GM21737 (cell line): ENCODE measurements at regions not wholly inside any gene's neighbourhood (a gene's known extent, or its start where the extent isn't known, plus 50 kb on each side); places are given as distances from the start of the nearest gene placed in this dataset.

Experiments
- ATAC-seq: cut with Tn5 transposase; IDR thresholded peaks from one replicate; pipeline ENCODE4 v1.9.1; 2021; ENCODE audit warnings: mild to moderate bottlenecking, moderate library complexity; ENCODE audit not compliant: unreplicated experiment

DNA sequence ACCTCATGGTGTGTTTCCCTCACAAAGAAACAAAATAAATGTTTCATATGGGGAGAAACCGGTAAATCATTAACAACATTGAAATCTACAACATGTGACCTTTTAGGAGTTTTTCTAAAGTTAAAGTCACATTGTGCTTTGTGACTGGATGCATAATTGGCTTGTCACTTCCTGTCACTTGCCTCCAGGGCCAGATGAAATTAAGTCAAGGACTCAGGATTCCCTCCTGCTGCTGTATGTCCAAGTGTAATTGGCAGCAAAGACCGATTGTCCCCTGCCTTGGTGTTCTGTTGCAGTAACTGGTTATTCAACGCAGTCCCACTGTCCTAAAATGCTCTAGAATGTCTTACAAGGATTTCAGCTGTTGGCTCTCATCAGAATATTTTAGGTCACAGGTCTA is 448.2 kb downstream of the LIG4 start:
- no peak for ATAC-seq

DNA sequence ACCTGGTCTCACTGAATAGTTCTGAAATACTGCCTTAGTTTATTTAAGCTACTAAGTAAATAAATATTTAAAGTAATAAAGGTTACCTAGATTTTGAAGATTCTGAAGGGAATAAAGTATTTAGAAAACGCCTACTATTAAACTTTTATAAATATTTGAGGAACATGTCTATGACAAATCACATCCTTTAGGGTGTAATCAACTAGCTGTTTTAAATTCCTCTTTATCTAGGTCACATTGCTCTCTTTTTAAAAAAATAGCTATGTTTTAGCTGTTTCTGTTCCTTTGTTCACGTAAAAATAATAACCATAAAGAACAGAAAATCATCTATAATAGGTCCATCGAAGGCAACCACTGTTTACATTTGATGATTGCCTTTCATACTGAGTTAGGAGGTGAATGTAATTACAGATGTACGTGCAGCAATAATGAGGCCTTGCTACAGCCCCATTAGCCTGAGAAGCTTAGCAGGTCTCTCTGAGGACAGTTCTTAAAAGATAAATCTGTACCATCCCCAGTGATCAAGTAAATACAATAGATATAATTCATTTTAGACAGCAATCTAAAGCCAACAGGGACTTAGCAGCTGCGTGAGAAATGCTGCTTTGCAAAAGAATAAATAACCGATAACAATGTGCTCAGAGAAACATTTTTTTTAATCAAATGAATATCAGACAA is 449.5 kb downstream of the LIG4 start:
- no peak for ATAC-seq

DNA sequence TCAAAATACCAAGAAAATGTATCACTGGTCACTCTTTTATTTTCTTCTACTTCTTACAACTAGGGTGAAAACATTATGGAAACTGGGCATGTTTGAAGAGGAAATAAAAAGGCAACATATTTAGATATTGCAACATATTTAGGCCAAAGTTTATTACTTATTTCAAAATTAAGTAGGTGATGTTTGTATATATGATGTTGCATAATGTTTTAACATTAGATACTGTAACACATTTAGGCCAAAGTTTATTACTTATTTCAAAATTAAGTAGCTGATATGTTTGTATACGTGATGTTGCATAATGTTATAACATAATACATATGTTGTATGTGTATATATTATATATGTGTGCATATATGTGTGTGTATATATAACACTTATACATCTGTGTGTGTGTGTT is 451.3 kb downstream of the LIG4 start:
- no peak for ATAC-seq

DNA sequence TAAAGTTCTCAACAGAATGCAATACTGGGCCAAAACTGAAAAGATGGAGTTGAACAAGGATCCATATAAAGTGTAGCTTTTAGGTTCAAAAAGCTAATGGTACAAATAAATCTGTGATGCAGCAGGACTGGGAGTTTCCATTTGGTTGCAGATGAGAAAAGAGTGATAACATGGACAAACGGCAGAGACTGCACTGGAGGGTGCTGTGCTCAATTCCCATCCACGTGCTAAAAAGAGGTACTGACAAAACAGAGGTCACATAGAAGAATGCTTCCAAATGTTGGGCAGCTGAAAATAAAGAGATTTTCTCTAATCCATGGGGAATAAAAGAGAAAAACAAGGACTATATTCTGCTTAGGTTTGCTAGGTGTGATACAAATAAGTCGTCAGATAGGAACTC is 461.6 kb downstream of the LIG4 start:
- ATAC-seq, result no peak

DNA sequence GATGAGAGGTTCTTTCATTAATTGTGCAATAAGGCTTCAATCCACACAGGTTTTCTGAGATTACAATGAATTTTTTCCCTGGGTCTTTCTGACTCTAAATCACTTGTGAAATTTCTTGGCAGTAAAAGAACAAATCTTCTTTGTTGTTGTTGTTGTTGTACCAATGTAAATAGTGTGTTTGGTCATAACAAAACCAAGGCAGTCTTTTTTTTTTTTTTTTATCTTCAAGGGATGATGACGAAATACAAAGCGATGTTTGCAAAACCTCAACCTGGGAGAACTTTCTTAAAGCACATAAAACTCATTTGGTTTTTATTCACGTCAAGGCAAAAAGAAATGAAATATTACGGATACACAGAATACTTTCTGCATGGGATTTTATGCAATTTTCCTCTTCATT is 462.0 kb downstream of the LIG4 start:
- ATAC-seq, result no peak

DNA sequence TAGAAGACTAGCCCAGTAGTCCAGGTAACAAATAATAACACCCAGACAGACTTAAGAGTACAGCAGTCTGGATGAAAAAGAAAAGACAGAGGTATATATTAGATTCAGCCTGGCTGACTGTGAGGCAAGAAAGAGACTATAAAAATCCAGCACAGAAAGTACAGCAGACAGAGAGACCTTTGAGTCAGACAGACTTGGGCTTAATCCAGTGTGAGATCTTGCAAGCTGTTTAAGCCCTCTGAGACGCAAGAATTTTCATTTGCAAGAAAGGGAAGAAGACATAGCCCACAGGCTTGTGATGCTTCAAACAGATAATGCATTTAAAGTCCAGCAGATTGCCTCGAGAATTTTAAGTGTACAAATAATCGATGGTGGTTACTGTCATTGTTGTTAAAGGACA is 471.4 kb downstream of the LIG4 start:
- ATAC-seq, result no peak

DNA sequence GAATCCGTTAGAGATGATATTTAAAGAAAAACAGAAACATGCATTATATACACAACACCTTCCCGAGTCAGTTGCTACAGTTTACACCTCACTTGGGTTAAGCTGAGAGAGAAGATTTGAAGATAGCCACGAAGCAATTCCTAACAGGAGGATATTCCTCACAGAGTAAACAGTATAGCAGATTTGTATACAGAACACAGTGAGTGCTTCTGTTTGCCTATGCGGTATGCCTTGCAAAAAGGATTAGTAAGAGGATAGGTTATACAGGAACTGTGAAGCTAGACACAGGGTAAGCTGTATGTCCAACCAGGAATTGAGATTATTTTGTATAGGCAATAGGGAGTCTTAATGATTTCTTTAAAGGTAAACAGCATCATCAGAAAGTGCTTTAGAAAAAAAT is 471.8 kb downstream of the LIG4 start:
- ATAC-seq, result no peak

DNA sequence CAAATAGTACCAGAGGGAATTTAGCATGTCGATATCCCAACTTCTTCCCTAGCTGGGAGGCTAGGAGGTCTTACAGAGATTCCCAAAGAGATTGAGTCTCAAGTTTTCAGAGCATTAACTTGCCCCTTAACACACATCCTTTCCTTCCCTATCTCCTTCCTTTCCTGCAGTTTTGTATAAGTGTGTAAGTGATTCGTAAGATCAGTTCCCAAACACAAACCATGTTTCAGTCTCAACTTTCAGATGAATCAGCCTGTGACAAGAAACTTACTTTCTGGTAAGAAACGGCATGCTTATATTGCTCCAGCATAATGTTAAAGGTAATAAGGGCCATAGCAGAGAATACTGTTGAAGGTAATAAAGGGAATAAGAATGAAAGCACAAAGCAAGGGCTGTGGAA is 472.2 kb downstream of the LIG4 start:
- no peak for ATAC-seq

DNA sequence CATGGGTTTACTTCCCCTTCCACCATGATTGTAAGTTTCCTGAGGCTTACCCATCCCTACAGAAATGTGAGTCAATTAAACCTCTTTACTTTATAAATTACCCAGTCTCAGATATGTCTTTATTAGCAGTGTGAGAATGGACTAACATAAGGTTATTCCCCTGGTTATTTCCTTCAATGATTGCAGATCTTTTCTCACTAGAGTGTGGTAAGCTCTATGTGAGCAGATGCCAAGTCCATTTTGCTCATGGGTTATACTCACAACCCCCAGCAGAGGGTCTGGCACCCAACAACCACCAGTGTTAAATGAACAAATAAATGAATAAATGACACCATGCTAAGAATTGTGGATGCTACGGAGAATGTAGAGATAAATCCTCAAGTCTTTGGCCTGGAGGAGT is 472.8 kb downstream of the LIG4 start:
- no peak for ATAC-seq

DNA sequence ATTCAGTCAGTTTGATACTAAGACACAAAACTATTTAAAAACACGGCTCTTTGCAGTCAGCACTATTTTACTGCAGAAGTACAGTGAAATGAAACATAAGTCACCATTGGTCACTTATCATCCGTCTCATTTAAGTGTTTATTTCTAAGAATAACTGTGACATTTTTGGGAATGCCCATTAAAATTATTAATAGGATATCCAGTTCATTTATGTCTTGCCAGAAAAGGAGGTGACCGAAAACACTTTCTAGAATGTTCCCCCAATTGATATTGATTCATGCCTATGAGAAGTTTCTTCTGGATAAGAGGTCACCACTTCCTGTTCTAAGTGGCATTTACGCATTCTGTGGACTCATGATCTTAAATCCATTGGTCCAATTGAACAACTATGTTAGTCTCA is 477.3 kb downstream of the LIG4 start:
- ATAC-seq, result no peak

DNA sequence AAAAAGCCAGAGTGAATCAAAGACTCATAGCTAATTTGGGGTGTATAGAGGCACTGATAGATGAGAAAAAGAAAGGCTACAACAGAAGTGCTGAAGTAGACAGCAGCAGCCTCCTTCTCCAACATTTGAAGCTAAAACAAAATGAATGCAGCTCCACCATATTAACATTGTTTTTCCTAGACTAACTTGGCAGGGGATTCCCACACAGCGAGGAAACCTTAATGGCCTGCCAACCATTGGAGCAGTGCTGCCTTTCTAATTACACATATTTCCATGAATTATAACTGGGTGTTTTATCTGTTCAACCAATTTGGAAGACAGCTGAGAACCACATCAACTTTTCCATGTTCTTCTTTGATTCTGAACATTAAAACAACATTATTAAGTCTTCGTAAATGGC is 478.6 kb downstream of the LIG4 start:
- ATAC-seq, result no peak

DNA sequence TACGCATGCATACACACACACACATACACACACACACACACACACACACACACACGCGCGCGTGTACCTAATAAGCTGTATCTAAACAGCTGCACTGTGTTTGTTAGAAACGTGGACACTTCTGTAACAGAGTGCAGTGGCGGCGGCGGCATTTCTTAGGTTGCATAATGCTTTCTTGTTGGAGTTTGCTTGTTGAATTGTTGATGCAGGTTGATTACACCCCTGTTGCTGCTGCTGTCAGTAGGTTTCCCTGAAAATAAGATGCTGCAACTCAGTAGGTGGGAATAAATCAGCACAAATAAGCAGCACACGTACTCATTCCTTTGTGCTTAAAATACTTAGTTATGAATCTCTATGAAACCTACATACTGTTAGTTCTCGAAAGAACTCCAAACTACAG is 479.2 kb downstream of the LIG4 start:
- no peak for ATAC-seq

DNA sequence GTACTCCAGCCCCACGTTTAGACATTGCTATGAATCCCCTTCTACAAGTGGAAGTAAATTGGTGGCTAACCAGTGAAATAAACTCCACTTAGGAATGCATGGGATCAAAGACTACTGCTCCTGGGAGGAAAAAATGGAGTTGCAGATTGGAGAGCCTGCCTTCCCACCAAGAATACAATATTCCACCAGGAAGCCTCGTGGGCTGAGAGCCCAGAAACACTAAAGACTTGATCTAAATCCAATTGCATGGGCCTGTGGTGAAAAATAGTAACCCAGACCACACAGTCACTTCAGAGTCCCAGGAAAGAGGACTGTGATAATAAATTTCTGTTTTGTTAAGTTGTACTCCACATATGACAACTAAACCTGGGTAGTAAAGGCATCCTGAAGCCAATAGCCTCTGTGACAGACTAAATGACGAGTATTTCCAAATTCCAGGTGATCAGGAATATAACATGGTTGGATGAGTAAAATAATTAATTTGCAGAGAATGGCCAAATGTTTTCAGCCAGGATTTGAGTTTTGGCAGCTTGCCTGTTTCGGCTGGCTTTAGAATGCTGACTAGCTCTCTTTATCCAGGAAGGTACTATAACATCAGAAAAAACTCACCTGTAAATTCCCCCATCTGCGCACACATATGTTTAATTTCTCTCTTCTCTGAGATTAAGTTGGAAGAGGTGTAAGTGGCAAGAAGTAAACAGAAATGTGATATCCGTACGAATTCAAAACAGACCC is 480.3 kb downstream of the LIG4 start:
- ATAC-seq, result no peak

DNA sequence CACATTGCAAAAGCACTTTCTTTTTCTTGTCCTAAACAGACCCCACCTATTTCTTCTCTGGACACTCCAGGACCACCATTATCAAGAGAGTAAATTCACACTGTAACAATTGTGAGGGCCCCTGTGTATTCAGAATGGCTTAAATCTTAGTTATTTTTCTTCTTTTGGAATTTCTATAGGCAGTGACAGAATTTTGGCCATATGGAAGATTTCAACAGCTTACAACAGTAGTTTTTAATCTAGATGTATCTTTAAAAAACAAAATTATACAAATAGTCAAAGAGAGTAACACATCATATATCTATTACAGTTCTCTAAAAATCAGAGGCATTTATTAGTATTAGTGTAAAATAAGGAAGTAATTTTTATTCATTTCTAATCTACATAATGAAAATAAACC is 482.1 kb downstream of the LIG4 start:
- no peak for ATAC-seq

DNA sequence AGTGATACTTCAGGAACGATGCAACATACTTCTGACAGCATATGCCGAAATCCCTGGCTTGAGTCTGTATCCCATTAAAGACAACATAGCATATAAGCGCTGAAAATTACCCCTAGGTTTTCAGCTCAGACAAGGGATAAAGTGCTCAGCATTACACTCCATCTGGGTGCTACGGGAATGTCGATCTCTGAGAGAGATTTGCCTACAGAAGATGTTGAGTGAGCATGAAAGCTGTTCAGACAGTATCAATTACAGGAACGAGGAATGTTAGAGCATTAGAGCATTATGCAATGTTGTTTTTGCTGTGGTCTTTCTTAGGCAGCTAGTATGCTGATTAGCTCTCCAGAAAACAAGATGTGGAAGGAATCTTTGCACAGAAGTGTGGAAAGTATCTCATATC is 484.5 kb downstream of the LIG4 start:
- no peak for ATAC-seq

DNA sequence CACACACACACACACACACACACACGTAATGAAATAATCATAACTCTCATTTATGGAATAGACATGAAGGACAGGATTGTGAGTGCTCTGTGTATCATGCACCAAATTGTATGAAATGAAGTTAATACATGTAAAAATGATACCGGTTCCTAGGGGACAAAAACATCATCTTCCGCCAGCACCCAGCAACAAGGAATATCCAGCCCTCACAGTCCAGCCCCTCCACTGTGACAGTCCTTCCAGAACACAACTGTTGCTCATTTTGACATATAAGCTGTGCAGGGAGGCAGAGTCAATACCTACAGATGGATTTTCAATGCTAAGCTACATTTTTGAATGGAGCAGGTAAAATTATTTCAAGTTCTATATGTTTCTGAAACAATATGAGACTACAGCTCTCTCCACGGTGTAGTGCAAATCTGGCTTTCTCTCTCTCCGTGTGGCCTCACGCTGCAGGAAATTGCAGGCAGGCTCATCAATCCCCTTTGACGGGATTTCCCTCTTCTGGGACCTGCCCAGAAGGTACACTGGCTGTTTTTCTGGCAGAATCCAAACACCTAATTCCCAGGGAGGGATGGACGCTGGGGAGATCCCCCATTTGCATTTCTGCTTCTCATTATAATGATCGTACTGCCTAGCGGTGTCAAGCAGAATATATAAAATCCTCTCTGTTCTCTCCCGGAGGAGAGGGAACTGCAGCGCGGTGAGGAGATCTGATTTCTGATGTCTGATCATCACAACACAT is 494.0 kb downstream of the LIG4 start:
- no peak for ATAC-seq

DNA sequence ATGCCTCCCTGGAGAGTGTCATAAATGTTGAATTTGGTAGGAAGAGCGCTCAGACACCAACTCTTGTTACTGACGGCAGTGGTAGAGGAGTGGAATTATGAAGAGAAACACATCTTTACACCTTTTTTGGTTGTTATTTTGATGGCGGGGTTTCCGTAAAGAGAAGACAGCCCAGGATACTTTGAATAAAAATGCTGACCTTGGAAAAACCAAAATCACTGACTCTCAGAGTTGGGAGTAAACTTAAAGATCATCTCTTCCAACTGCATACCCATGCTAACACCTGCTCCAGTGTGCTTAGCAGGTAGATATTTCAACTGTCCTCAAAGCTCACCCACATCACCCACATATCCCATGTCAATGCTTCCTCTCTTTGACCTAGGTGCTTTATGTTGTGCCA is 498.6 kb downstream of the LIG4 start:
- ATAC-seq, result no peak

DNA sequence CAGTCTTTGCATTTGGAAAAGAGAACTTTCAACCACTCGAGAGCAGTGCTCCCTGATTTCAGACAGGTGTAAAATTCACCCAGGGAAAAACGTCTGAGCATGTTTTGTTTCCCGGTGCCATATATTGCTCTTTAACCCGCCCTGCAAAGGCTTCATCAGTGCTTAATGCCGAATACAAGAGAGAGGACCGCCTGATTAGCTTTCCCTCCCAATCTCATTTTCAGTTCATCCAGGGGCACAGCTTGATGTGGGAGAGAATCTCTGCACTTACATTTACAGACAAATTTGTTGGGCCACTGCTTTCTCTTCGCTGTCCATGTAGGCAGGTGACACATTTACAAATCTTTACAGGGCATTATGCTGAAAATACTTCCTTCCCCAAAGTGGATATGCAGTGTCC is 499.1 kb downstream of the LIG4 start:
- ATAC-seq, result no peak

DNA sequence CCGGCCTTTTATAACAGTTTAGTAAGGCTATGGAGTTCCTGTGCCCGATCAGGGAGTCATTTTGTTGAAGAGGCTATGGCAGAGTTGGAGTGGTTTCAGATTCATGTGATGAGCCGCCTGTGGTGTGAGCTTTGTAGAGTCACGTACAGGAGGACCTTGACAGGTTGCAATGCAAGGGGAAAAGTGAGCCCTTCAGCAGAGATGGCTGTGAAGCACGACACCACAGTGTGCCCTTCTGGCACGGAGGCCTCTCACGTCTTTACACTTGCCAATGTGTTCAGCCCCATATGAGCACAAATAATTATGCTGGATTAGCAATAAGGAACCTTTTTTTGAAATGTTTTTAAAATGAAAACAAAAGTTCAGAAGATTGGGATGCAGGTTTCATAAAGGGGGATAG is 499.8 kb downstream of the LIG4 start:
- no peak for ATAC-seq

DNA sequence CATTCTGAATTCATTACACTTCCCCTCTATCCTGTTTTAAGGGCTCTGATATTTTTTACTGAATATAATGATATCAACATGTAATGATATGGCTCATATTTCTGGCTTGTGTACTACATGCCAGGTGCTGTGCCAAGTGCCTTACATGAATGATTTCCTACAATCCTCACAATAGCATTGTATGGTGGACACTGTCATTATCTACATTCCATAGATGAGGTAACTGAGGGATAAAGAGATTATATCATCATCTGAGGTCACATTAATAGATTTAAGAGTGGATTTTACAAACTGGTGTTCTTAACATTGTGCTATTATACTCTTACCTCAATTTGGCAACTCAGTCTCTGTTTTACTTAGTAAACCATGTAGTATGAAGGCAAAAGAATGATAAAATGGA is 502.0 kb downstream of the LIG4 start:
- no peak for ATAC-seq

DNA sequence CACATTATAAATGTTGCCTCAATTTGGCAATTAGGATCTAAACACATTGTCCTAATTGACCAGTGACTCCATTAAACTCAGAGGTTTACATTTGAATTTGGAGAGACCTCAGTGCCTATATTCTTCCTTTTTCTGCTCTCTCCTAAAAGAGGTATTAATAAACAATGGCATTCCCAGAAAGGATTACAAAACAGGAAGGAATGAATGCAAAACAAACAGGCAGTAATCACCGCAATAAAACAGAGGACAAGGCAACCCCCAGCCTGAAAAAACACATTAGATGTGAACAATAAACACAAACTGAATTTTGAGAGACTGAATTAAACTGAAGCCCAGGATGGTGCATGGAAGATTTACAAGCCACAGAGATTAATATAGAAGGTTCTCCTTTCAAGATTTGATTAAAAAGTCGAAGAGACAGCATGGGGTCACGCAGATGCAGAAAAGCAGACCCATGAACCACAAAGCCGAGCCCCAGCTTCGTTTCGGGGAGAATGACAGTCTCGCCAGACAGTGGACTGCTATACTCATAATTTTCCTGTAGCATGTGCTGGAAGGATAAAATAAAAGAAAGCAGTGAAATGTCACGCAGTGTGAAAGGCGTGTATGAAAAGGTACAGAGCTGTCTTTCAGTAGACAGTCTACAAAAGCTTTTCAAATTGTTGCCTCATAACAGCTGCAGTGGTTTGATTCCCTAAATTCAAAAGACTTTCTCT is 503.0 kb downstream of the LIG4 start:
- ATAC-seq, result no peak

DNA sequence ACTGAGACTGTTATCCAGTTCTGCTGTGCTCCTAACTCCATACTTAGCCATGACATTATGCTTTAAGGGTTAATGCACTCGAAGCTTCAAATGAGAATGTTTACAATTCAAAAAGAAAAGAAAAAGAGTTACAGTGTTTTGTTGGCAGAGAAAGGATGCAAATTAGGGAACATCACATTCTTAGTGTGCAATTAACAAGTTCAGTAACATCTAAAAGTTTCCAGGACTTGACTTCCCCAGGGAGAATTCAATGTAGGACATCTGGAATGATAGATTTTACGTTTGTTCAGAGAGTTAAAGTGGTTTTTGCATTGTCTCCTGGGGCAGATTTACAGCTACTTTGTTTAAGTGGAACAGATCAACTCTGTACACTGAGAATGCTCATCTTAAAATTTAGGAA is 525.2 kb downstream of the LIG4 start:
- ATAC-seq, result no peak
